ENCODE measurements at regions not wholly inside any gene's neighbourhood (a gene's known extent, or its start where the extent isn't known, plus 50 kb on each side); places are given as distances from the start of the nearest gene placed in this dataset.

GRCh38 chr18:77765468-77765867, 515.8 kb downstream of the GALR1 start:
- DNase-seq = no peak

- DNase-seq = no peak
These were observed 516.8 kb downstream of the GALR1 start for GRCh38 chr18:77766421-77766820.

- DNase-seq = no peak
These were observed 522.5 kb downstream of the GALR1 start for GRCh38 chr18:77772177-77772576.

- no peak for DNase-seq
These were observed 526.5 kb downstream of the GALR1 start for GRCh38 chr18:77776104-77776503.

- DNase-seq = no peak
These were observed 527.5 kb downstream of the GALR1 start for GRCh38 chr18:77777163-77777562.

- no peak for DNase-seq
These were observed 535.2 kb downstream of the GALR1 start for GRCh38 chr18:77784759-77785379.

GRCh38 chr18:77785415-77785975, 535.8 kb downstream of the GALR1 start:
- DNase-seq = no peak

- DNase-seq = no peak
These were observed 553.4 kb downstream of the GALR1 start for GRCh38 chr18:77803024-77803423.

GRCh38 chr18:77804382-77804781, 554.7 kb downstream of the GALR1 start:
- no peak for DNase-seq

- DNase-seq = no peak
These were observed 558.0 kb downstream of the GALR1 start for GRCh38 chr18:77807650-77808049.

- DNase-seq = no peak
These were observed 561.9 kb downstream of the GALR1 start for GRCh38 chr18:77811503-77811902.

GRCh38 chr18:77815666-77816338, 566.2 kb downstream of the GALR1 start:
- DNase-seq = no peak

- no peak for DNase-seq
These were observed 568.7 kb downstream of the GALR1 start for GRCh38 chr18:77818328-77818727.

- no peak for DNase-seq
These were observed 570.8 kb downstream of the GALR1 start for GRCh38 chr18:77820472-77820871.

GRCh38 chr18:77821892-77822291, 572.2 kb downstream of the GALR1 start:
- DNase-seq = no peak

- no peak for DNase-seq
These were observed 573.0 kb downstream of the GALR1 start for GRCh38 chr18:77822632-77823031.

GRCh38 chr18:77833807-77834206, 584.2 kb downstream of the GALR1 start:
- DNase-seq = no peak

GRCh38 chr18:77851802-77852201, 602.2 kb downstream of the GALR1 start:
- no peak for DNase-seq

GRCh38 chr18:77853859-77854258, 604.2 kb downstream of the GALR1 start:
- DNase-seq = no peak

GRCh38 chr18:77857678-77858655, 608.3 kb downstream of the GALR1 start:
- no peak for DNase-seq

- no peak for DNase-seq
These were observed 610.0 kb downstream of the GALR1 start for GRCh38 chr18:77859634-77860033.

GRCh38 chr18:77862066-77862757, 612.6 kb downstream of the GALR1 start:
- DNase-seq = no peak

- no peak for DNase-seq
These were observed 616.2 kb downstream of the GALR1 start for GRCh38 chr18:77865853-77866252.

All from T1000 (cell line).